ENCODE measurements at regions not wholly inside any gene's neighbourhood (a gene's known extent, or its start where the extent isn't known, plus 50 kb on each side); places are given as distances from the start of the nearest gene placed in this dataset.

GRCh38 chr13:109595471-109595870 lies 190.9 kb downstream of the IRS2 start:
- DNase-seq (ENCODE audit: low spot score): no peak

- no peak for DNase-seq (ENCODE audit: low spot score)
Observed at GRCh38 chr13:109593230-109593629, 193.2 kb downstream of the IRS2 start.

GRCh38 chr13:109592770-109593169 lies 193.6 kb downstream of the IRS2 start:
- no peak for DNase-seq (ENCODE audit: low spot score)

- no peak for DNase-seq (ENCODE audit: low spot score)
Observed at GRCh38 chr13:109587689-109588088, 198.7 kb downstream of the IRS2 start.

GRCh38 chr13:109586509-109587346 lies 199.7 kb downstream of the IRS2 start:
- peak; percentile 66 for DNase-seq (ENCODE audit: low spot score)

GRCh38 chr13:109584844-109585361 lies 201.5 kb downstream of the IRS2 start:
- DNase-seq (ENCODE audit: low spot score): no peak

DNA sequence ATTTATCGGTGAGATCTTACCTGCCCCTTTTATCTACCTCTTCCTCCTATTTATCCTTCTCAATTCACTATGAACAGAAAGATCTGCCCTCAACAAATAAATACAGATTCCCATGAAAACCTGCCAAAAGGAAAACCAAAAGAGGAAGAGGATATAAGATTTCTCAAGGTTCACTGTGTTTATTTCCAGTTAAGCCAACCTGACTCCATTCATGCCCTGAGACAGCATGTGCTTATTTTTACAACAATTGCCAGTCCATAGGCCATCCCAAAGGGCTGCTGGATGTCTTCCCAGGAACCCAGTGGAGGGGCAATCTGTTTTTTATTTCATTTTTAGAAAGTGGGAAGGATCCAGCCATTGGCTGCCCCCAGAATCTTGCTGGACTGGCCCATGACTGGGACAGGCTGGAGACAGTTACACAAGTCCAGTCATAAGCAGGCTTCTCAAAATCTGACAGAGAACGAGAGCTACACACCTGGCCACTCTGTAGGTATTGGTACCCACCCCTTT lies 209.1 kb downstream of the IRS2 start:
- DNase-seq (ENCODE audit: low spot score): no peak

GRCh38 chr13:109576331-109576813 lies 210.0 kb downstream of the IRS2 start:
- no peak for DNase-seq (ENCODE audit: low spot score)

- no peak for DNase-seq (ENCODE audit: low spot score)
Observed at GRCh38 chr13:109575821-109576220, 210.6 kb downstream of the IRS2 start.

GRCh38 chr13:109572389-109572788 lies 214.0 kb downstream of the IRS2 start:
- DNase-seq (ENCODE audit: low spot score): no peak

GRCh38 chr13:109569958-109570711 lies 216.2 kb downstream of the IRS2 start:
- no peak for DNase-seq (ENCODE audit: low spot score)

DNA sequence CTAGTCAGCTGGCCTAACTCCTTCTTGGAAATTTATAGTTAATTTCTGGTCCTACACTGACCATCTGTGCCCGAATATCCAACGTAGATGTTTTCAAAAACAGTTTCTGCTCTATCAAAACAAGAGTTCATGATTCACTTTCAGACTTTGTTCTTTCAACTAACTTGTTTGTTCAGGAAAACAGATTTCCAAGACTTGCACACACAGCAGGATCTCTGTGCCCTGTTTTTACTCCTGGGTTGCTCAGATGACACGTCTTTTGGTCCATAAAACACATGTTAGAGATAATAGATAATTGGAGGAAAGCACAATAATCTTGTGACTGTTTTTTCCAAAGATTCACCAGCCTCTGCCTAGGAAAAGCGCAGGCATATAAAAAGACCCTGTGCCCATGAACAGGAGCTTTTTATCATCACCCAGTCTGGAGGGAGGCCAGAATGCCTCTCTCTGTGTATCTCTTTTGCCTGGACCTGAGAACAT lies 218.0 kb downstream of the IRS2 start:
- DNase-seq (ENCODE audit: low spot score): no peak

- DNase-seq (ENCODE audit: low spot score): no peak
Observed at GRCh38 chr13:109567315-109567714, 219.1 kb downstream of the IRS2 start.

DNA sequence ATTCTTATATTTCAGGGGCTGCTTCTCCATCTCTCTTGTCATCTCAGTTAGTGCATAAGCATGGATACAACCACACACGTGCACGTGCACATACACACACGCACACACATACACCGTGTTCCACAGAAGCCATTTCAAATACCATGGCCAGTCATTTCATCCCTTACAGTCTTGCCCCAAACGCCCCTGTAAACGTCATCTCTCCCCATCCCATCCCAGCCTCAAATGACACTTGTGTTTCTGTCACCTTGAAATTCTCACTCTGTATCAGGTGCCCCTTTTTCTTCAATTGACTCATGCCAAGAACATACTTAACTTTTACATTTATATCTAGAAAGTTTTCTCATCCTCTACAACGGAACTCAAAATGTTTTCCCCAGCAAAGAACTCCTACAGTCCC lies 220.5 kb downstream of the IRS2 start:
- no peak for DNase-seq (ENCODE audit: low spot score)

GRCh38 chr13:109548374-109548773 lies 238.0 kb downstream of the IRS2 start:
- DNase-seq (ENCODE audit: low spot score): no peak

- DNase-seq (ENCODE audit: low spot score): no peak
Observed at GRCh38 chr13:109547942-109548341, 238.4 kb downstream of the IRS2 start.

GRCh38 chr13:109545931-109546330 lies 240.5 kb downstream of the IRS2 start:
- DNase-seq (ENCODE audit: low spot score): no peak

GRCh38 chr13:109541081-109541480 lies 245.3 kb downstream of the IRS2 start:
- no peak for DNase-seq (ENCODE audit: low spot score)

DNA sequence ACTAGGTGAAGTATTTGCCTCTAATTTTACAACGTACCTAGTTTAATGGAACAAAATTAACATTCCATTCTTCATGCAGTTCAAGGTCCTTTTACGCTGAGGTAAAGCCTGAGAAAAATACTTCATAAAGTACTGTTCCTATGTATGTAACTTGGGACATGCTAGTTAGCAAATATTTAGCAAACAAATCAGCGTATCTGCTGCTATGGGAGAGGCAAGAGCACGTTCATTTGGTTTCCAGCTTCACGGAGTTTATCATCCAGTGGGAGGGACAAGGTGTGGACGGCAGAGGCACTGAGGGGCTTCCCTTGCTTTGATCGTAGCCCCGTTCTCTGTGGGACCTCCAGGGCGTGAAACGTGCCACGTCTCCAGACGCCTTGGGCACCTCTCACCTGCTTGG lies 248.8 kb downstream of the IRS2 start:
- no peak for DNase-seq (ENCODE audit: low spot score)

- DNase-seq (ENCODE audit: low spot score): no peak
Observed at GRCh38 chr13:109533350-109533749, 253.0 kb downstream of the IRS2 start.

DNA sequence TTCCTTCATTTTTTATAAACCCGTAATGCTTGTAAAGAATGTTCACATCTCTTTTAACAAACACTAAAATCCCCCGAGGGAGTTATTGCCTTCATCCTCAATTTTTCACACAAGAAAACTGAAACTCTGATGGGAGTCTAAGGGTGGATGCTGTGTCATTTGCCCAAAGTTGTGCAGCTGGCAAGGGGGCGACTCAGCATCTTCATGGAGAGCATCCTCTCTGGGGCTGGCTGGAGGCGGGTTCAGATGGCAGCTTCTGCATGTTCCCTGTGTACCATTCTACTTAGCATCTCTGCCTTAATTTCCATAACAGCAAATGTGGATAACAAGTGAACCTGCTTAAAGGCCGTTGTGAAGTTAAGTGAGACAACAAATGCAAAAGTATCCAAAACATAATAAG lies 256.4 kb downstream of the IRS2 start:
- DNase-seq (ENCODE audit: low spot score): no peak

DNA sequence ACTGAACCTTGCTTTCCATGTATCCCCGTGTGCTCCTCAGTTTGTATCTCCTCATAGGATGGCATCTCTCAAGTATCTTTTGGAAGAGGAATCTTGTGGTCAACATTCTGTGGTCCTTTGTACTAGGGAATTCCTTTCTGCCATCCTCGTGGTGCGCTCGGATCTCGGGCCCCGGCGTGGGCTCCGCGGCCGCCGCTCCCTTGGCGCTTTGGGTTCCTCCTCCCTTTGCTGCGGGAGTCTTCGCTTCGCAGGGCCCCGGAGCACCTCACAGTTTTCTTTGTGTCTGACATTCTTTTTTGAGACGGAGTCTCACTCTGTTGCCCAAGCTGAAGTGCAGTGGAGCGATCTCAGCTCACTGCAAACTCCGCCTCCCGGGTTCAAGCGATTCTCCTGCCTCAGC lies 264.7 kb downstream of the IRS2 start:
- no peak for DNase-seq (ENCODE audit: low spot score)

Measured in mucosa of gallbladder (tissue), 1 donor.